ENCODE measurements at regions not wholly inside any gene's neighbourhood (a gene's known extent, or its start where the extent isn't known, plus 50 kb on each side); places are given as distances from the start of the nearest gene placed in this dataset.

GRCh38 chr17:14854691-14855090 is 410.4 kb downstream of the PMP22 start:
- Histone ChIP-seq H3K4me1 (no peaks in the 10 kb centered on the region), H3K27me3 (peaks cover 0 to 3% (median 0%) of the 10 kb centered on the region in 4 donors), H3K4me3 (no peak overlapping the region), H3K9me3 (peaks cover 0 to under 1% (median 0%) of the 10 kb centered on the region in 4 donors), H3K27ac (replicated peaks in 1 of 4) (no peak overlapping the region), H3K36me3 (no peaks in the 10 kb centered on the region)
- intact Hi-C loops (cut with DNase I), result no loop called here
- 94% methylated on average over 4 of the region's 4 CpGs for WGBS
- no peak for TF ChIP-seq EP300 (IDR thresholded peaks at IDR 0.05)
- TF ChIP-seq CTCF (IDR thresholded peaks at IDR 0.05), result no peak
- TF ChIP-seq POLR2AphosphoS5 (IDR thresholded peaks at IDR 0.05), result no peak
- TF ChIP-seq POLR2A (IDR thresholded peaks at IDR 0.05; ENCODE audit: low read depth), result no peak
- DNase-seq (ENCODE audit: extremely low spot score), result no peak

- Histone ChIP-seq H3K27ac (replicated peaks in 1 of 4) (no peak overlapping the region), H3K36me3 (no peaks in the 10 kb centered on the region), H3K4me1 (no peaks in the 10 kb centered on the region), H3K4me3 (no peak overlapping the region), H3K27me3 (peaks cover 0 to 11% (median 0%) of the 10 kb centered on the region in 4 donors), H3K9me3 (peaks cover 0 to 10% (median 2%) of the 10 kb centered on the region in 4 donors)
- WGBS, result 54% methylated on average over 8 of the region's 8 CpGs
- intact Hi-C loops (cut with DNase I), result no loop called here
- no peak for TF ChIP-seq CTCF (IDR thresholded peaks at IDR 0.05)
- no peak for TF ChIP-seq EP300 (IDR thresholded peaks at IDR 0.05)
- TF ChIP-seq POLR2AphosphoS5 (IDR thresholded peaks at IDR 0.05), result no peak
- TF ChIP-seq POLR2A (IDR thresholded peaks at IDR 0.05; ENCODE audit: low read depth), result no peak
- DNase-seq (ENCODE audit: extremely low spot score), result no peak
Observed at GRCh38 chr17:14845591-14846281, 419.4 kb downstream of the PMP22 start.

GRCh38 chr17:14843086-14843795 is 421.9 kb downstream of the PMP22 start:
- 79% methylated on average over 6 of the region's 8 CpGs for whole genome bisulfite sequencing
- H3K9me3 ChIP-seq, result no peaks in the 10 kb centered on the region
- no peaks in the 10 kb centered on the region for H3K27me3 ChIP-seq
- no peaks in the 10 kb centered on the region for H3K36me3 ChIP-seq
- intact Hi-C loops (cut with DNase I), result no loop called here
- no peak for TF ChIP-seq CTCF (IDR thresholded peaks at IDR 0.05)
- no peak for TF ChIP-seq EP300 (IDR thresholded peaks at IDR 0.05)
- no peak for TF ChIP-seq POLR2AphosphoS5 (IDR thresholded peaks at IDR 0.05)
- no peak for TF ChIP-seq POLR2A (IDR thresholded peaks at IDR 0.05; ENCODE audit: low read depth)
- DNase-seq (ENCODE audit: extremely low spot score), result no peak
- H3K4me3 ChIP-seq, result no peak overlapping the region
- no peaks in the 10 kb centered on the region for H3K4me1 ChIP-seq
- H3K27ac ChIP-seq (replicated peaks in 1 of 4), result no peak overlapping the region

- WGBS, result 58% methylated on average over 3 of the region's 3 CpGs
- no peak for DNase-seq (ENCODE audit: extremely low spot score)
- Histone ChIP-seq H3K27me3 (peaks cover 0 to 5% (median 0%) of the 10 kb centered on the region in 4 donors), H3K4me1 (no peaks in the 10 kb centered on the region), H3K27ac (replicated peaks in 1 of 4) (no peak overlapping the region), H3K4me3 (no peak overlapping the region), H3K36me3 (no peaks in the 10 kb centered on the region), H3K9me3 (no peaks in the 10 kb centered on the region)
- intact Hi-C loops (cut with DNase I), result no loop called here
- TF ChIP-seq POLR2A (IDR thresholded peaks at IDR 0.05; ENCODE audit: low read depth), result no peak
- no peak for TF ChIP-seq POLR2AphosphoS5 (IDR thresholded peaks at IDR 0.05)
- TF ChIP-seq EP300 (IDR thresholded peaks at IDR 0.05), result no peak
- no peak for TF ChIP-seq CTCF (IDR thresholded peaks at IDR 0.05)
Observed at GRCh38 chr17:14840616-14841231, 424.4 kb downstream of the PMP22 start.

All from esophagus muscularis mucosa (tissue), 4 donors.